ENCODE measurements at regions not wholly inside any gene's neighbourhood (a gene's known extent, or its start where the extent isn't known, plus 50 kb on each side); places are given as distances from the start of the nearest gene placed in this dataset.
A peak's percentile ranks its signal among the peaks of the same experiment; 100 is the strongest.

GRCh38 chr3:30488070-30488756 lies 118.2 kb upstream of the TGFBR2 start:
- Histone ChIP-seq H3K4me3 (no peak overlapping the region), H3K4me1 (peaks cover 0 to under 1% of the 10 kb centered on the region in 2 donors), H3K27me3 (no peaks in the 10 kb centered on the region), H3K27ac (no peak overlapping the region), H3K36me3 (no peaks in the 10 kb centered on the region), H3K9me3 (peaks cover 0 to 14% of the 10 kb centered on the region in 2 donors)
- DNase-seq (ENCODE audit: low spot score), result no peak
- no peak for TF ChIP-seq CTCF (IDR thresholded peaks at IDR 0.05)

- H3K4me1 ChIP-seq, result peaks cover 0 to 36% of the 10 kb centered on the region in 2 donors
- H3K27me3 ChIP-seq, result no peaks in the 10 kb centered on the region
- no peak overlapping the region for H3K27ac ChIP-seq
- H3K36me3 ChIP-seq, result no peaks in the 10 kb centered on the region
- H3K4me3 ChIP-seq, result no peak overlapping the region
- no peak for TF ChIP-seq CTCF (IDR thresholded peaks at IDR 0.05)
- DNase-seq (ENCODE audit: low spot score), result no peak
- peaks cover 0 to 14% of the 10 kb centered on the region in 2 donors for H3K9me3 ChIP-seq
These were observed 113.8 kb upstream of the TGFBR2 start for GRCh38 chr3:30492322-30493192.

- Histone ChIP-seq H3K27me3 (no peaks in the 10 kb centered on the region), H3K9me3 (peaks cover 0 to 7% of the 10 kb centered on the region in 2 donors), H3K36me3 (no peaks in the 10 kb centered on the region), H3K27ac (peak overlapping the region; percentile 64 to 75), H3K4me1 (peaks cover 0 to 44% of the 10 kb centered on the region in 2 donors), H3K4me3 (no peak overlapping the region)
- TF ChIP-seq CTCF (IDR thresholded peaks at IDR 0.05), result no peak
- peak; percentile 73 for DNase-seq (ENCODE audit: low spot score)
These were observed 112.5 kb upstream of the TGFBR2 start for GRCh38 chr3:30493911-30494311.

- no peak for DNase-seq (ENCODE audit: low spot score)
- H3K4me1 ChIP-seq, result peaks cover 0 to 48% of the 10 kb centered on the region in 2 donors
- no peaks in the 10 kb centered on the region for H3K9me3 ChIP-seq
- H3K27ac ChIP-seq, result peak overlapping the region; percentile 64 to 75
- no peaks in the 10 kb centered on the region for H3K27me3 ChIP-seq
- no peaks in the 10 kb centered on the region for H3K36me3 ChIP-seq
- no peak for TF ChIP-seq CTCF (IDR thresholded peaks at IDR 0.05)
- no peak overlapping the region for H3K4me3 ChIP-seq
These were observed 111.0 kb upstream of the TGFBR2 start for GRCh38 chr3:30495172-30496065.

- TF ChIP-seq CTCF (IDR thresholded peaks at IDR 0.05), result no peak
- peak overlapping the region; percentile 64 to 75 for H3K27ac ChIP-seq
- no peaks in the 10 kb centered on the region for H3K27me3 ChIP-seq
- no peaks in the 10 kb centered on the region for H3K9me3 ChIP-seq
- peak; percentile 75 for DNase-seq (ENCODE audit: low spot score)
- peaks cover 0 to 48% of the 10 kb centered on the region in 2 donors for H3K4me1 ChIP-seq
- no peaks in the 10 kb centered on the region for H3K36me3 ChIP-seq
- no peak overlapping the region for H3K4me3 ChIP-seq
These were observed 110.1 kb upstream of the TGFBR2 start for GRCh38 chr3:30496066-30496966.
